Fibroblast of lung (primary cell): ENCODE measurements at regions not wholly inside any gene's neighbourhood (a gene's known extent, or its start where the extent isn't known, plus 50 kb on each side); places are given as distances from the start of the nearest gene placed in this dataset.

Experiments
- DNase-seq, 2 donors: peaks; one replicate each; pipeline versions ENCODE4 v3.0.0 to v3.0.0-alpha.2; 2010; ENCODE audit warnings: low read depth in 2 of 2
- H2AFZ ChIP-seq: 2 replicates; pipeline ENCODE4 v1.5.1; 2012; ENCODE audit warnings: low read length, control low read depth, inconsistent platforms
- H3K27ac ChIP-seq: 2 replicates; pipeline ENCODE4 v1.5.1; 2011; ENCODE audit warnings: low read length, control low read depth; ENCODE audit not compliant: insufficient read depth
- H3K27me3 ChIP-seq: 2 replicates; pipeline ENCODE4 v1.5.1; 2011; ENCODE audit warnings: mild to moderate bottlenecking, low read length; ENCODE audit not compliant: control insufficient read depth, insufficient read depth
- H3K36me3 ChIP-seq: 2 replicates; pipeline ENCODE4 v1.5.1; 2011; ENCODE audit warnings: low read length; ENCODE audit not compliant: control insufficient read depth, insufficient read depth
- H3K4me1 ChIP-seq: 2 replicates; pipeline ENCODE4 v1.5.1; 2011; ENCODE audit warnings: low read length; ENCODE audit not compliant: control insufficient read depth, insufficient read depth; ENCODE audit errors: extremely low read depth
- H3K4me2 ChIP-seq: 2 replicates; pipeline ENCODE4 v1.5.1; 2011; ENCODE audit warnings: low read length, control low read depth; ENCODE audit not compliant: insufficient read depth; ENCODE audit errors: extremely low read depth
- H3K4me3 ChIP-seq, 4 experiments: fragments of 200-600 bp in 1 of 4; sonication (generic) in 1 of 4; replicated peaks in 1 of 4; 2 replicates each; pipeline ENCODE4 v1.5.1; 2011 to 2016; ENCODE audit warnings: low read length in 4 of 4, low read depth in 3 of 4, mild to moderate bottlenecking in 3 of 4, control low read depth in 2 of 4, inconsistent platforms in 1 of 4, mixed read lengths in 1 of 4; ENCODE audit not compliant: insufficient read depth in 1 of 4; ENCODE audit errors: control extremely low read depth in 1 of 4
- H3K79me2 ChIP-seq: 2 replicates; pipeline ENCODE4 v1.5.1; 2012; ENCODE audit warnings: mild to moderate bottlenecking, low read length, inconsistent platforms; ENCODE audit not compliant: control insufficient read depth, insufficient read depth
- H3K9ac ChIP-seq: 2 replicates; pipeline ENCODE4 v1.5.1; 2011; ENCODE audit warnings: mild to moderate bottlenecking, low read length, control low read depth; ENCODE audit not compliant: insufficient read depth
- H3K9me3 ChIP-seq: 2 replicates; pipeline ENCODE4 v1.5.1; 2012; ENCODE audit warnings: low read depth, low read length; ENCODE audit not compliant: control insufficient read depth, insufficient read depth
- H4K20me1 ChIP-seq: 2 replicates; pipeline ENCODE4 v1.5.1; 2011; ENCODE audit warnings: low read length; ENCODE audit not compliant: control insufficient read depth, insufficient read depth; ENCODE audit errors: extremely low read depth
- EZH2 ChIP-seq: IDR thresholded peaks from 2 replicates; pipeline ENCODE4 v1.5.1; 2012; ENCODE audit warnings: low read length, control low read depth, mild to moderate bottlenecking; ENCODE audit errors: missing control alignments
- TF ChIP-seq, protein P1 (sequence below), 2 donors: IDR thresholded peaks in 1 of 2; conservative IDR thresholded peaks in 1 of 2; 1 replicate in 1 of 2; 2 replicates in 1 of 2; pipeline ENCODE4 v1.5.1; 2011 to 2012; ENCODE audit warnings: low read length in 2 of 2, control low read depth in 1 of 2, inconsistent platforms in 1 of 2, low read depth in 1 of 2, mild to moderate bottlenecking in 1 of 2

DNA sequence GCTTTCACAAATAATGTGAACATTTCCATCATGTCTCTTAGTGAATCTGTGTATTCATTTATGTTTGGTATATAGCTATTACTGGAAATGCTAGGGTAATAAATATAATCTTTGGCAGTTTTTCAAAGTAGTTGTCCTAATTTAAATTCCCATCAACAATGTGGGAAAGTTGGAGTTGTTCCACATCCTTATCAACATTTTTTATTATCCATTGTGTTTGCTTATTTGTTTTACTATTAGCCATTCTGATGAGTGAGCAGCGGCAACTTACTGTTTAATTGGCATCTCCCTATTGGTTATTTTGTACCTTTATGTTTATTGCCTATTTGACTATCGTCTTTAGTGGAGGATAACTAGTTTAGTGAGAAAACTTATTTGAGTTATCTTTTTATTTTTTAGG lies 121.1 kb upstream of the CCN2 start:
- H3K9me3 ChIP-seq = no peaks in the 10 kb centered on the region
- no peaks in the 10 kb centered on the region for H3K27me3 ChIP-seq
- no peaks in the 10 kb centered on the region for H3K4me1 ChIP-seq
- H3K79me2 ChIP-seq = no peaks in the 10 kb centered on the region
- no peaks in the 10 kb centered on the region for H3K36me3 ChIP-seq
- DNase-seq = no peak
- H3K4me3 ChIP-seq = no peak overlapping the region
- TF ChIP-seq, protein P1, sequence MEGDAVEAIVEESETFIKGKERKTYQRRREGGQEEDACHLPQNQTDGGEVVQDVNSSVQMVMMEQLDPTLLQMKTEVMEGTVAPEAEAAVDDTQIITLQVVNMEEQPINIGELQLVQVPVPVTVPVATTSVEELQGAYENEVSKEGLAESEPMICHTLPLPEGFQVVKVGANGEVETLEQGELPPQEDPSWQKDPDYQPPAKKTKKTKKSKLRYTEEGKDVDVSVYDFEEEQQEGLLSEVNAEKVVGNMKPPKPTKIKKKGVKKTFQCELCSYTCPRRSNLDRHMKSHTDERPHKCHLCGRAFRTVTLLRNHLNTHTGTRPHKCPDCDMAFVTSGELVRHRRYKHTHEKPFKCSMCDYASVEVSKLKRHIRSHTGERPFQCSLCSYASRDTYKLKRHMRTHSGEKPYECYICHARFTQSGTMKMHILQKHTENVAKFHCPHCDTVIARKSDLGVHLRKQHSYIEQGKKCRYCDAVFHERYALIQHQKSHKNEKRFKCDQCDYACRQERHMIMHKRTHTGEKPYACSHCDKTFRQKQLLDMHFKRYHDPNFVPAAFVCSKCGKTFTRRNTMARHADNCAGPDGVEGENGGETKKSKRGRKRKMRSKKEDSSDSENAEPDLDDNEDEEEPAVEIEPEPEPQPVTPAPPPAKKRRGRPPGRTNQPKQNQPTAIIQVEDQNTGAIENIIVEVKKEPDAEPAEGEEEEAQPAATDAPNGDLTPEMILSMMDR (conservative IDR thresholded peaks at IDR 0.05 in 1 of 2, IDR thresholded peaks at IDR 0.05 in 1 of 2; ENCODE audit: low read depth in 1 of 2, low read length in 2 of 2) = no peak
- TF ChIP-seq EZH2 = no peak
- no peak overlapping the region for H3K4me2 ChIP-seq
- H3K9ac ChIP-seq = no peak overlapping the region
- H3K27ac ChIP-seq = no peak overlapping the region
- H2AFZ ChIP-seq = no peak overlapping the region
- H4K20me1 ChIP-seq = no peaks in the 10 kb centered on the region

DNA sequence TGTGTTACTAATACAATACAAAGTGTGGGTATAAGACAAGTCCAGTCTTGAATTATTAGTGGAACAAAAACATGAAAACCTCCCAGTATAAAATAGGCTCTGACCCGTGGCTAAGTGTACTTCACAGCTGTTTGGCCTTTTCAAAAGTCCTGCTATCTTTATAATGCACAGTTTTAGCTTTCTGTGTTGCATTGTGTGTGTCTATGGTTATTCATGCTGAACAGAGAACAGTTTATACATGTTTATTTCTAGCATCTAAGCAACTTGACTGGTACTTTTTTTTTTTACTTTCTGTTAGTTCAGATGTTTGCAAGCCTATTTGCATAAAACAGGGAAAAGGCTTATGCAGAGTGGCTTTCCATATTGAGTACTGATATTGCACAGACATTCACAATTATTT lies 119.2 kb upstream of the CCN2 start:
- Histone ChIP-seq H3K9me3 (no peaks in the 10 kb centered on the region), H3K9ac (no peak overlapping the region), H3K4me3 (no peak overlapping the region), H3K4me2 (no peak overlapping the region), H3K27me3 (no peaks in the 10 kb centered on the region), H2AFZ (no peak overlapping the region), H3K79me2 (no peaks in the 10 kb centered on the region), H3K36me3 (no peaks in the 10 kb centered on the region), H3K4me1 (no peaks in the 10 kb centered on the region), H4K20me1 (no peaks in the 10 kb centered on the region), H3K27ac (no peak overlapping the region)
- no peak for TF ChIP-seq EZH2
- TF ChIP-seq, protein P1 (conservative IDR thresholded peaks at IDR 0.05 in 1 of 2, IDR thresholded peaks at IDR 0.05 in 1 of 2; ENCODE audit: low read depth in 1 of 2, low read length in 2 of 2) = no peak
- peak in 1 of 2 donors; percentile 50 for DNase-seq

DNA sequence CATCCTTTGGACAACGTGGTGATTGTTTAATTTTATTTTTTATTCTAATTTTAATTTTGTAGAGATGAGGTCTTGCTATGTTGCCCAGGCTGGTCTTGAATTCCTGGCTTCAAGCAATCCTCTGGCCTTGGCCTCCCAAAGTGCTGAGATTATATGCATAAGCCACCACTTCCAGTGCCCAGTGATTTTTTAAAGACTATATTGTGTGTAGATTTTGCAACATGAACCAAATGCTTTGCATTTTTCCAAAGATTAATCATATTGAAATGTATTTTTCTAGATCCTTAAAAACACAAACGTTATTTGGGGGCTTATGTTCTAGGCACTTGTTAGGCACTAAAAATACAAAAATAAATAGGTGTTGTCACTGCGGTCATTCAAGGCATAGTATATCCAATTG lies 117.6 kb upstream of the CCN2 start:
- no peak for DNase-seq
- H3K27ac ChIP-seq = no peak overlapping the region
- no peak for TF ChIP-seq EZH2
- TF ChIP-seq, protein P1 (conservative IDR thresholded peaks at IDR 0.05 in 1 of 2, IDR thresholded peaks at IDR 0.05 in 1 of 2; ENCODE audit: low read depth in 1 of 2, low read length in 2 of 2) = no peak

More for the DNA sequence above, 117.6 kb upstream of the CCN2 start:
- Histone ChIP-seq H3K9me3 (no peaks in the 10 kb centered on the region), H3K4me3 (no peak overlapping the region), H3K27me3 (no peaks in the 10 kb centered on the region), H3K4me2 (no peak overlapping the region), H3K9ac (no peak overlapping the region), H3K79me2 (no peaks in the 10 kb centered on the region), H4K20me1 (no peaks in the 10 kb centered on the region), H2AFZ (no peak overlapping the region), H3K36me3 (no peaks in the 10 kb centered on the region), H3K4me1 (peaks cover 2% of the 10 kb centered on the region)
